ENCODE measurements at regions not wholly inside any gene's neighbourhood (a gene's known extent, or its start where the extent isn't known, plus 50 kb on each side); places are given as distances from the start of the nearest gene placed in this dataset.

DNA sequence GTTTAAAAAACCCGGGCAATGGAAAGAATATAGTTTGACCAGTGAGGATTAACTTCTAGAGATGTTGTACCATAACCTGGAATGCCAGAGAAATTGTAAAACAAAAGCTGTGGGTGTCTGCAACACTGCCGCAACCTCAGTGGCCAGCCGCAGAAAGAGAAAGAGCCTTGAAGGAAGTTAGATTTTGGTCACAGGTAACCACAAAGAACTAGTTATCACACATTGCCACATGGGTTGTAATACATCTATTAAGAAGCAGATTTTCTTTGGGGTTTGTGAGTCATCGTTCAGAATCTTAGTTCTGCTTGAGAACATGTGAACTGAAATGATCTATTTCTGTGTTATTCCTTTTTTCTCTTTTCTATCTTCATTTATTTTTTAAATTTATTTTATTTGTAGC lies 222.9 kb upstream of the AGAP1 start:
- no peak for DNase-seq (ENCODE audit: low read depth)
- in situ Hi-C loops (cut with HindIII; ENCODE audit: low pct_unique_long_range_greater_than_20kb, low sequenced_read_pairs) = no loop called here

DNA sequence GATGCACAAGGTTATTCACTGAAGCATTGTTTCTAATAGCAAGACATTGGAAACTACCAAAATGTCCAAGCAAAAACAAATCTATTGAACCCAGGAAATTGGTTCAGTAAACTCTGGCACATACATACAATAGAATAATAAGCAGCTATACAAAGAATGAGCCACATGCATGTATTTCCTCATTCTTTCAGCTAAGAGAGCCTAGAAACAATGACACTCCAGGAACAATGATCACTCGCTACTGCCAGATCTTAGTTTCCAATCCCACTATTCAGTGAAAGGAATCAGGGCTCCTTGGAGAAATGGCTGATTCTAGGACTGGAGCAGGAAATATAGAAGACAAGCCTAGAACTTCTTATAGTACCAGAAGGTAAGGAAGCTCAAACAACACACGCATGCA lies 221.9 kb upstream of the AGAP1 start:
- no peak for DNase-seq (ENCODE audit: low read depth)
- in situ Hi-C loops (cut with HindIII; ENCODE audit: low pct_unique_long_range_greater_than_20kb, low sequenced_read_pairs) = no loop called here

DNA sequence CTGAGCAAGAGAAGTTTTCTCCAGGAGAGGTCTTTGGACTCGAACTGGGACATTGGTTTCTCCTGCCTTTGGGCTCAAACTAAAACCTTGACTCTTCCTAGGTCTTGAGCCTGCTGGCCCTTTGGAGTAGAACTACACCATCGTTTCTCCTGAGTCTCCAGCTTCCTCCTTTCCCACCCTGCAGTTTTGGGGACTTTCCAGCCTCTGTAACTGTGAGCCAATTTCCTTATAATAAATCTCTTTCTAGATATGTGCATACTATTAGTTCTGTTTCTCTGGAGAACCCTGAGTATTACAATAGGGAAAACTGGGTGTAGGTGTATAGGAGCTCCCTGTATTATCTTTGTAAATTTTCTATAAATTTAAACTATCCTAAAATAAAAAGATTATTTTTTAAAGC lies 219.8 kb upstream of the AGAP1 start:
- no peak for DNase-seq (ENCODE audit: low read depth)
- in situ Hi-C loops (cut with HindIII; ENCODE audit: low pct_unique_long_range_greater_than_20kb, low sequenced_read_pairs) = no loop called here

DNA sequence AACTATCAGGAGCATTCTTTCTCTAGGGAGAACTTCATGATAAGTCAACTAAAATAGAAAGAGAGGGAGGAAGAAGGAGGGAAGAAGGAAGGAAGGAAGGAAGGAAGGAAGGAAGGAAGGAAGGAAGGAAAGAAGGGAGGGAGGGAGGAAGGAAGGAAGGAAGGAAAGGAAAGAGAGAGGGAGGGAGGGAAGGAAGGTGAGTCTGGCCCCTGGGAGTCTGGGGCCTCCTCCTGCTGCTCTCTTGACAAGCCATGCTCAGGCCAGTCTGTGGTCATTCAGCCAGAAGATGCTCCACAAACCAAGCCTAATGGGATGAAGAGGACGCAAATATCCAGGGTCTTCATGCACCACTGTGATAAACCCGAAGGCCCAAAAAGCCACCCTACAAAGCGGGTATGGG lies 216.4 kb upstream of the AGAP1 start:
- in situ Hi-C loops (cut with HindIII; ENCODE audit: low pct_unique_long_range_greater_than_20kb, low sequenced_read_pairs) = no loop called here
- DNase-seq (ENCODE audit: low read depth) = no peak

DNA sequence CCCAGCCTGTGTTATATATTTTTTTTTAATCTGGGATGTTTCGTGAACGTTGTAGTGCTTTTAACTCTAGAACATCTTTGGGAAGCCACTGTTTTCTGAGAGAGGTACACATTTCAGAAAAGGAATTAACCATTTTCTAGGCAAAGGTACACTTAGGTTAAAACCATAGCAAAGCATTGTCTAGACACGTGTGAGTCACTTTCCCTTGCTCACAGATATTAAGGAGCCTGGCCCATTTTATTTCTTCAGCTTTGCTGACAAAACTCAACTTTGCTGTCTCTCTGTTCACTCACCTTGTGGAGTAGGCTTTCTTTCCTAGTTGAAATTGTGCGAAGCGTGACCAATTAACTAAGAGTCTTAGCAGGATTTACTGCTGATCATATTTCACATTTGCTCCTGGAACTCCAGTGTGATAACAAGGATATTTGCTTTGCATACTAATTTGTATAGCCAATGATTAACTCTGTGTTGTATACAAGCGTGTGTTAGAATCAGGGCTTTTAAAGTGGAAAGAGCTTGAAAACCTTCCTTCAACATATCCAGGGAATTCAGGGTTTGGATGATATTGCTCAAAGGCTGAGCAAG lies 215.0 kb upstream of the AGAP1 start:
- DNase-seq (ENCODE audit: low read depth) = no peak
- in situ Hi-C loops (cut with HindIII; ENCODE audit: low pct_unique_long_range_greater_than_20kb, low sequenced_read_pairs) = no loop called here

DNA sequence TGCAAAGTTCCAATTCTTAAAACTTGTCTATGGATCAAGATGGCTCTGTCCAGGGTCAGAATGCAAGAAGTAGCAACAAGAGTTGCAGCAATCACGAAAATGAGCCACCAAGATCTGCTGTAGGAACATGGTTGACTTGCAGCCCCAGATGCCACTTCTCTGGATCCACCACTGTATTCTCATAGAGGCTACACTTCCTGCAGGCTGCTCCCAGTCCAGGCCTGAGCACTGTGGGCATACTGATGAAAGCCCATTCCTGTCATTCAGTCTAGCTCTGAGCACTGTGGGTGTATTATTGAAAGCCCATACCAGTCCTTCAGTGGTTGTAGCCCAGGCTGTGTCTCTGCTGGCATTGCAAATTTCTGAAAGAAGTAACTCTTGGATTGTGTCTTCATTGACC lies 213.9 kb upstream of the AGAP1 start:
- in situ Hi-C loops (cut with HindIII; ENCODE audit: low pct_unique_long_range_greater_than_20kb, low sequenced_read_pairs) = no loop called here
- DNase-seq (ENCODE audit: low read depth) = no peak

DNA sequence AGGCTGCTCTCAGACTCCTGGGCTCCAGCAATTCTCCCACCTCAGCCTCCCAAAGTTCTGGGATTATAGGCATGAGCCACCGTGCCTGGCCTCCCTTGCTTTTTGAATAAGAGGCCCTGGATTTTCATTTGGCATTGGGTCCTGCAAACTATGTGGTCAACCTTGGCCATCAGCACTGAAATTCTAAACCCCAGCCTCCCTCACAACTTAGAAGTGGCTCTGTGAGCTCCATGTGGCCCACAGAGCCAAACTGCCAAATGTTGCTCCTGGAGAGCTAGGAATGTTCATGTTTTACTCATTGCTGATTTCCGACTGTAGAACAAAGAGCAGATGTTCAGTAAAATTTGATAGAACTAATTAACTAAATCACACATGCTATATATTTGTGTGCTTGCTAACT lies 210.6 kb upstream of the AGAP1 start:
- DNase-seq (ENCODE audit: low read depth) = no peak
- in situ Hi-C loops (cut with HindIII; ENCODE audit: low pct_unique_long_range_greater_than_20kb, low sequenced_read_pairs) = no loop called here

DNA sequence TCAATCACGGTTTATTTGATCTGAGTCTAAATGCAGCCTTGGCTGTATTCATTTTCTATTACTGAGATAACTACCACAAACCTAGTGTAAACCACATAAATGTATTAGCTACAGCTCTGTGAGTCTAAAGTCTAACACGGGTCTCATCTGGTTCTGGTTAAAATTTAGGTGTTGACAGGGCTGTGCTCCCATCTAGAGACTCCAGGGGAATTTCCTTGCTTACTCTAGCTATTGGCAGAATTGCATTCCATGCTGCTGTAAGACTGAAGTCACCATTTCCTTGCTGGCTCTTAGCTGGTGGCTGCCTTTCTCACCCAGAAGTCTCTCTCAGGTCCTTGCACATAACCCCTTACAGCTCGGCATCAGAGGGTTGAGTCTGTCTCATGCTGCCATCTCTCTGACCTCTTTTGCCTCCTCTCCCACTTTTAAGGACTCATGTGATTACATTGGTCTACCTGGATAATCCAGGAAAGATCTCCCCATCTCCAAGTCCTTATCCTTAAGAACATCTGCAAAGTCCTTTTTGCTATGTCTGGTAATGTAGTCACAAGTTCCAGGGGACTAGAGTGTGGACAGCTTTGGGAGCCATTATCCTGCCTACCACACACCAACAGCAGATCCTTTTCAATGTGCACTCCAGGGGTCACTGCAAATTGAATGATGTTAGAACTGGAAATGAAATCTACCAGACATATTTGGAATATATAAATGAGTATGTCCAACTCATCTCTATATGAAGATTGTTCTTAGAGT lies 207.0 kb upstream of the AGAP1 start:
- in situ Hi-C loops (cut with HindIII; ENCODE audit: low pct_unique_long_range_greater_than_20kb, low sequenced_read_pairs) = no loop called here

DNA sequence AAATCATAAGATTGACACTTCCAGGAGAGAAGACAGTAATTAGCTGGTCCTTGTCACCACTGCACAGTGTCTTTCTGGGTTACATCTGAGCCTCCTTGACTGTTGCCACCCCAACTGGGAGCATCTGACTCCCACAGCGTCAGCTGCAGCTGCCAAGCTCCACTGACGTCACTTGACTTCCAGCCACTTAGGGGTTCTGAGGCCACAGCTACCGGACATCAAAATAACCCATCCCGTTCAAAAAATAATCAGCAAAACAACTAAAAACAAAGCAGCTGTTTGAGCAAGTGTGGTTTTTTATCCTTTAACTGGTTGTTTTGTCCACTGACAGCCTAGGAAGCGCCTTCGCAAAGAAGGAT lies 206.5 kb upstream of the AGAP1 start:
- in situ Hi-C loops (cut with HindIII; ENCODE audit: low pct_unique_long_range_greater_than_20kb, low sequenced_read_pairs) = no loop called here
- DNase-seq (ENCODE audit: low read depth) = no peak

More for the DNA sequence above, 207.0 kb upstream of the AGAP1 start:
- no peak for DNase-seq (ENCODE audit: low read depth)

DNA sequence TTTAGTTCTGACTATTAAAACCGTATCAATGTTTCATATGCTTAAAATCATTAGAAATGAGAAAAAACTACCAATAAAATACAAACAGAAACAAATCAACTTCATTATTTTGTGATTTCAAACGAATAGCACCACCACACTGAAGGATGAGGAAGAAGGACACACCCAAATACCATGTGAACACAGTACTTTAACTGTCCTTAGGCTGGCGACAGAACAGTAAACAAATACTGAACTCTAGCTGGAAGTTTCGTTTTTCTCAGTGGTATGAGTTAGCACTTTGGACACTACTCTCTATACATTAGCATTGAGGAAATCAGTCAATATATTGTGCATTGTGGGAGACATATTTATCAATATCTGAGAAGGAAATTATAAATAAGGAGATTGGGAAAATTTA lies 202.4 kb upstream of the AGAP1 start:
- in situ Hi-C loops (cut with HindIII; ENCODE audit: low pct_unique_long_range_greater_than_20kb, low sequenced_read_pairs) = no loop called here
- DNase-seq (ENCODE audit: low read depth) = no peak

DNA sequence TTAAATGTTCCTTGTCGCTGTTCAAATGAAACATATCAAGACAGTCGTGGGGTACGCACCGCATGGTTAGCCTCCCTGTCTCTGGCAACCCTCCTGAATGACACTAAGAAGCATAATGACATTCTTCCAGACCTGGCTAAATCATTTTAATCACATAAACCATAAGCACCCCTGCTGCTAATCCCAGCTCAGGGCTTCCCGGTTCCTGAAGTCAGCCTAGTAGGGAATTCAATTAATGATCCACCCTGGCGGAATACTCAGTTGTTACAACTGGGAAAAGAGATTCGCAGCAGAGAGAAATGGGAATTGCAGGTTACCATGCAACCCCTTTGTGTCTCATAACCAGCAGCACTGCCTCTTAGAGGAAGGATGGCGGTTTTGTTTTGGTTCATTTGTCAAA lies 200.8 kb upstream of the AGAP1 start:
- in situ Hi-C loops (cut with HindIII; ENCODE audit: low pct_unique_long_range_greater_than_20kb, low sequenced_read_pairs) = no loop called here

DNA sequence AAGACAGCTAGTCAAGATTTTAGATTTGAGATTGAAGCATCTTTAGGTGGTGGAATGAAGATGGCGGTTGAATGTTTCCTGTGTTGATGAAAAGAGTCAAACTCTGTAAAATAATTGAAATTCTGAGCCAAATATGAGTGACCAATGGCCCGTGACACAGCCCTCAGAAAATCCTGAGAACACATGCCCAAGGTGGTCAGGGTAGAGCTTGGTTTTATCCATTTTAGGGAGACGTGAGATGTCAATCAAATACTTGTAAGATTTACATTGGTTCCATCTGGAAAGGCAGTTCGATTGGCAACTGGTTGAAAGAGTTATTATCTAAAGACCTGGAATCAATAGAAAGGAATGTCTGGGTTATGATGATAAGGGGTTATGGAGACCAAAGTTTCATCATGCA lies 198.0 kb upstream of the AGAP1 start:
- in situ Hi-C loops (cut with HindIII; ENCODE audit: low pct_unique_long_range_greater_than_20kb, low sequenced_read_pairs) = no loop called here
- no peak for DNase-seq (ENCODE audit: low read depth)

More for the DNA sequence above, 200.8 kb upstream of the AGAP1 start:
- no peak for DNase-seq (ENCODE audit: low read depth)

DNA sequence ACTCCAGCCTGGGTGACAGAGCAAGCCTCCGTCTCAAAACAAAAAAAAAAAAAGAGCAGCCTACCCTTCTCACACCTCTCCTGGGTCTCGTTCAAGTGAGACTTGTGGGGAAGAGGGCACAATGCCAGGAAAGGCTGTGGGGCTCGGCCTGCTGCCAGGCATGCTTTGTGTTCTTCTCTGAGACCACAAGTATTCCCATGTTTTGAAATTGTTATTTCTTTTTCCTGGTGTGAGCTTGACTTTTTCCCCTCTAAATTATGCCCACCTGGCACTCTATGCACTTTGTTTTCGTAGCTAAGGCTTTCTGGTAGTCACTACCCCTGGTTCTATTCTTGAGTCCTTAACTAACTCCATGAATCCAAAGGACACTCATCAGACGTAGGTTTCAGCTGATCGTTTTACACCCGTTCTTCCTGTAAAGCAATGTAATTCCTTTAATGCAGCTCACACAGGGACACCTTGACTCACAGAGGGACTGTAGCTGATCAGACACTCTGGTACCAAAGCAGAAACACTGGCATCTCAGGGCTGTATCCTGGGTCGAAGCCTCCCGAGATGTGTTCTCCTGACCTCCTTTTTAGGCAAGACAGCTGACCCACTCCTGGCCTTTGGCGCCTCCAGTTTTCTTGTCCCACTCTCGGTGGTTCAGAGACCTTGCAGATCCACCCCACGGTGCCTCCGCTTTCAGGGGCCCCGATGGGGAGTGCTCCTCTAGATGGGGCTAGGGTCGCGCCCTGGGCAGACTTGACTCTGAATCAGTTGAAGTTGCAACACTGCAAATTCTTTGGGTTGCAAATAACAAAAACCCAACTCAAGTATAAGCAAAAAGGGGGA lies 193.3 kb upstream of the AGAP1 start:
- in situ Hi-C loops (cut with HindIII; ENCODE audit: low pct_unique_long_range_greater_than_20kb, low sequenced_read_pairs) = no loop called here
- DNase-seq (ENCODE audit: low read depth) = no peak

DNA sequence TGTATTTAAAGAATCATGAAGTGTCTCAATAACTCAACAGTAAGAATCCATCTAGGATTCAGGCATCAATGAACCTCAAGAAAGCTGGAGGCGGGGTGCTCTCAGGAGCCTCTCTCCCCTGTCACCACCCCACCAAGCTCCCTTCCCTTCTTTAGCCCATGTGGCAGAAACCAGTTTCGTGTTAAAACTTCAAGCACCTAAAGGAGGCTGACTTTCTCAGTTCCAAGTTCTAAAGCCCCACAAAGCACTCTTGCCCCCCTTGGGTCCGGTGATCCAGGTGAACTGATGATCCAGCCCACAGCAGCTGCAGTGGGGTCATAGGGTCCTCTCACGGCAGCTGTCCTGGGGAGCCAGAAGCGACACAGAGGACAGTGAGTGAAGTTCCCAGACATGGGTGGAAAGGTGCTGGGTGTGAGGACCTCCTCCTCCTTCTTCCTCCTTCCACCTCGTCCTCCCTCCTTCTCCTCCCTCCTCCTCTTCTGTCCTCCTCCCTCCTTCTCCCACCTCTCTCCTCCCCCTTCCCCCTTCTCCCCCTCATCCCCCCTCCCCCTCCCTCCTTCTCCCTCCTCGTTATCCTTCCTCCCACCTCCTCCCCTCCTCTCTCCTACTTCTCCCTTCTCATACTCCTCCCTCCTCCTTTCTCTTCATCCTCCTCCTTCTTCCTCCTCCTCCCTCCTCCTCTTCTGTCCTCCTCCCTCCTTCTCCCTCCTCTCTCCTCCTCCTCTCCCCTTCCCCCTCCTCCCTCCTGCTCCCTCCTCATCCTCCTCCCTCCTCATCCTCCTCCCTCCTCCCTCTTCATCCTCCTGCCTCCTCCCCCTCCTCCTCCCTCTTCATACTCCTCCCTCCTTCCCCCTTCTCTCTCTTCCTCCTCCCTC lies 192.4 kb upstream of the AGAP1 start:
- in situ Hi-C loops (cut with HindIII; ENCODE audit: low pct_unique_long_range_greater_than_20kb, low sequenced_read_pairs) = no loop called here
- no peak for DNase-seq (ENCODE audit: low read depth)

DNA sequence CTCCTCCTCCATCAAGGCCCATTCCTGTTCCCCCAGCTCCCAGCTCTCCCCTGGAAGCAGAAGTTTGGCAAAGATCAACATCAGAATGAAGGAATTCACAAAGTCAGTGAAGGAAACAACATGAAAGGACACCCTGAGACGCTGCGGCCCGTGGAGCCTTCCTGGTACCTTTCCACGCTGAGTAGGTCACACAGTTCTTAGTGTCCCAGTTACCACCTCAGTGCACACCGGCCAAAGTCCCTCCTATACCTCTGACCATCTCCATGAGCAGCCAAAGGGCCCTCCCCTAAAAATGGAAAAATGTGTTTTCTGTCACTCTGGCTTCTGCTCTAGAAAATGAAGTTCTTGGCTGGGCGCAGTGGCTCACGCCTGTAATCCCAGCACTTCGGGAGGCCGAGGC lies 191.6 kb upstream of the AGAP1 start:
- no peak for DNase-seq (ENCODE audit: low read depth)
- in situ Hi-C loops (cut with HindIII; ENCODE audit: low pct_unique_long_range_greater_than_20kb, low sequenced_read_pairs) = no loop called here

DNA sequence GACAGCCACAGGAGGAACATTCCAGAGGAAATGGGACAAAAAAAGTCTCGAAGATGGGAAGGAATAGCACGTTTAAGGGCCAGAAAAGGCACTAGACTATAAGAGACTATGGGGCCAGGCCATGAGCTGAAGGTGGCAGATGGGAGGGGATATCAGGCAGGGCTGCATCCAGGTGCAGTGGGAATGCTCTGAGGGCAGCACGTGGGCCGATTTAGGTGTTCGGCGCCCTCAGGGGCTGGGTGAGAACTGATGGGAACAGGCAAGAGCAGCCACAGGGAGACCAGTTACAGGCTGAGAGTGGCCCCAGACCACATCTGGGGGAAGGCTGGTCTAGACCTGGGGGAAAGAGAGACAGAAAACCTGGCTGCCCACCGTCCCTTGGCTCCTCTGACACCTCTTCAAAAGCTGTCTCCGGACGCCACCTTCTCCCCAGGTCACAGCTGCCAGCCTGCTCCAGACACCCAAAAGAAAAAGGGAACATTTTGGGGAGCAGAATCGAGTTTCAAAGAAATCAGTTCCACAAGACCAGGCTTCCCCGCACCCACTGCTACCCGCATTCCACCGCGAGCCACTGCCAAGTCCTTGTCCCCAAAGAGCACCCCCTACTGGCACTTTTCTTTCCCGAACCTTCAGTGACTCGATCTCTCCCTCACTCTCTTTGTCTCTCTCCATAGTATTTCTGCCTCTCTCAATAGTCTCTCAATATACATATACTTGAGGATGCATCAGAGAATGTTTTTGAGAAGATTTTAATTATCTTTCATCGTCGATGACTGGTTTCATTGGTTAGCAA lies 190.1 kb upstream of the AGAP1 start:
- in situ Hi-C loops (cut with HindIII; ENCODE audit: low pct_unique_long_range_greater_than_20kb, low sequenced_read_pairs) = no loop called here
- DNase-seq (ENCODE audit: low read depth) = no peak

DNA sequence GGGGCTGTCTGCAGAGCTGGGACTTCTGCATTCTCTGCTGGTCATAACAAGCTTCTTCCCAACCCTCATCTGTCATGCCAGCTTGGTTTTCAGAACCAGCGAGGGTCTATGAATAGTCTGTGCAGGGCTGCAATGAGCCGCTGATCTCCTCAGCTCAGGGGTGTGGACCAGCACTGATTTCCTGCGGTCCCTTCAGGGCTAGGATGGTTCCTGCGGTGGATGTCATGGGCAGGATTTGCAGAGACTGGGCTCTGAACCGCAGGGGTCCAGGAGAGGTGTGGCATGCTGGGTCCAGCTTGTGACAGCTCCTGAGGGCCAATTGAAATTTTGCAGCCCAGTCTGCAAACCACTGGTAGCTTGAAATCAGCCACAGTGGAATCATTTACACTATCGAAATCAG lies 188.2 kb upstream of the AGAP1 start:
- in situ Hi-C loops (cut with HindIII; ENCODE audit: low pct_unique_long_range_greater_than_20kb, low sequenced_read_pairs) = no loop called here
- no peak for DNase-seq (ENCODE audit: low read depth)

DNA sequence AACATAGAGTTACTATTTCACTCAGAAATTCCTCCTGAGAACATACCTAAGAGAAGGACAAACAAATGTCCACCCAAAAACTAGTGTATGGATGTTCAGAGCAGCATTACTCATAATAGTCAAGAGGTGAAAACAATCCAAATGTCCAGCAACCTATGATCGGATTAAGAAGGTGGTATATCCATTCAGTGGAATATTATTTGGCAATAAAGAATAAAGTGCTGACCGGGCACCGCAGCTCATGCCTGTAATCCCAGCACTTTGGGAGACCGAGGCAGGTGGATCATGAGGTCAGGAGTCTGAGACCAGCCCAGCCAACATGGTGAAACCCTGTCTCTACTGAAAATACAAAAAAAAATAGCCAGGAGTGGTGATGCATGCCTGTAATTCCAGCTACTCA lies 182.8 kb upstream of the AGAP1 start:
- DNase-seq (ENCODE audit: low read depth) = no peak
- in situ Hi-C loops (cut with HindIII; ENCODE audit: low pct_unique_long_range_greater_than_20kb, low sequenced_read_pairs) = no loop called here

Measured in Caki2 (cell line).